Activated naive CD4-positive, alpha-beta T cell treated with anti-CD3 and anti-CD28 coated beads, Interleukin-2, amount 10 ng/mL, durations not matched to agents 7 days and 5 days (primary cell): ENCODE measurements at regions not wholly inside any gene's neighbourhood (a gene's known extent, or its start where the extent isn't known, plus 50 kb on each side); places are given as distances from the start of the nearest gene placed in this dataset.

Experiments used
- CTCF ChIA-PET: fragments of 350-600 bp; sonication (Branson Sonifier 250); formaldehyde crosslinking; loops from one replicate; lab custom pipeline; 2021; ENCODE audit warnings: antibody characterized with exemption; lab: Charles Lee
- DNase-seq: peaks from one replicate; pipeline ENCODE4 v3.0.0-alpha.2; 2020
- H3K27ac Mint-ChIP-seq: one replicate; pipeline ENCODE4 v1.8.0; 2021; ENCODE audit warnings: mild to moderate bottlenecking, moderate library complexity, mixed read lengths
- H3K27me3 Mint-ChIP-seq: one replicate; pipeline ENCODE4 v1.8.0; 2021; ENCODE audit warnings: mild to moderate bottlenecking, mixed read lengths
- H3K36me3 Mint-ChIP-seq: one replicate; pipeline ENCODE4 v1.8.0; 2021; ENCODE audit warnings: mixed read lengths
- H3K4me1 Mint-ChIP-seq: one replicate; pipeline ENCODE4 v1.8.0; 2021; ENCODE audit warnings: mixed read lengths
- H3K4me3 Mint-ChIP-seq: one replicate; pipeline ENCODE4 v1.8.0; 2021; ENCODE audit warnings: mild to moderate bottlenecking, moderate library complexity, mixed read lengths
- H3K9me3 Mint-ChIP-seq: one replicate; pipeline ENCODE4 v1.8.0; 2021; ENCODE audit warnings: mixed read lengths

GRCh38 chr2:11030036-11030435 lies 118.3 kb downstream of the KCNF1 start:
- H3K4me1 Mint-ChIP-seq, result no peaks in the 10 kb centered on the region
- H3K4me3 Mint-ChIP-seq, result no peak overlapping the region
- no peak for DNase-seq
- CTCF ChIA-PET, result no interaction called here
- H3K36me3 Mint-ChIP-seq, result no peaks in the 10 kb centered on the region
- H3K9me3 Mint-ChIP-seq, result no peaks in the 10 kb centered on the region
- no peak overlapping the region for H3K27ac Mint-ChIP-seq
- peaks cover 12% of the 10 kb centered on the region for H3K27me3 Mint-ChIP-seq

- DNase-seq, result no peak
- Mint-ChIP-seq H3K4me1 (no peaks in the 10 kb centered on the region), H3K27ac (no peak overlapping the region), H3K9me3 (no peaks in the 10 kb centered on the region), H3K4me3 (no peak overlapping the region), H3K36me3 (no peaks in the 10 kb centered on the region), H3K27me3 (peaks cover 18% of the 10 kb centered on the region)
- CTCF ChIA-PET, result no interaction called here
These were observed 119.2 kb downstream of the KCNF1 start for GRCh38 chr2:11030909-11031308.

GRCh38 chr2:11031876-11032275 lies 120.1 kb downstream of the KCNF1 start:
- Mint-ChIP-seq H3K9me3 (peaks cover 2% of the 10 kb centered on the region), H3K27me3 (peaks cover 24% of the 10 kb centered on the region), H3K27ac (no peak overlapping the region), H3K4me3 (no peak overlapping the region), H3K36me3 (no peaks in the 10 kb centered on the region), H3K4me1 (no peaks in the 10 kb centered on the region)
- DNase-seq, result no peak
- CTCF ChIA-PET, result no interaction called here

- CTCF ChIA-PET, result no interaction called here
- peaks cover 6% of the 10 kb centered on the region for H3K9me3 Mint-ChIP-seq
- no peak overlapping the region for H3K4me3 Mint-ChIP-seq
- peaks cover 27% of the 10 kb centered on the region for H3K27me3 Mint-ChIP-seq
- H3K36me3 Mint-ChIP-seq, result no peaks in the 10 kb centered on the region
- no peaks in the 10 kb centered on the region for H3K4me1 Mint-ChIP-seq
- DNase-seq, result no peak
- no peak overlapping the region for H3K27ac Mint-ChIP-seq
These were observed 120.7 kb downstream of the KCNF1 start for GRCh38 chr2:11032396-11032795.

- no peak for DNase-seq
- H3K27ac Mint-ChIP-seq, result no peak overlapping the region
- CTCF ChIA-PET, result no interaction called here
- no peaks in the 10 kb centered on the region for H3K4me1 Mint-ChIP-seq
- peaks cover 8% of the 10 kb centered on the region for H3K9me3 Mint-ChIP-seq
- no peak overlapping the region for H3K4me3 Mint-ChIP-seq
- no peaks in the 10 kb centered on the region for H3K36me3 Mint-ChIP-seq
- H3K27me3 Mint-ChIP-seq, result peaks cover 27% of the 10 kb centered on the region
These were observed 121.4 kb downstream of the KCNF1 start for GRCh38 chr2:11033114-11033513.

- Mint-ChIP-seq H3K27me3 (peaks cover 39% of the 10 kb centered on the region), H3K9me3 (peaks cover 11% of the 10 kb centered on the region), H3K4me3 (no peak overlapping the region), H3K4me1 (no peaks in the 10 kb centered on the region), H3K27ac (no peak overlapping the region), H3K36me3 (no peaks in the 10 kb centered on the region)
- CTCF ChIA-PET, result no interaction called here
- no peak for DNase-seq
These were observed 116.6 kb upstream of the SLC66A3 start for GRCh38 chr2:11038641-11039040.

GRCh38 chr2:11040992-11041391 lies 114.3 kb upstream of the SLC66A3 start:
- Mint-ChIP-seq H3K4me3 (no peak overlapping the region), H3K36me3 (no peaks in the 10 kb centered on the region), H3K9me3 (peaks cover 11% of the 10 kb centered on the region), H3K27ac (no peak overlapping the region), H3K4me1 (no peaks in the 10 kb centered on the region), H3K27me3 (peaks cover 28% of the 10 kb centered on the region)
- no peak for DNase-seq
- CTCF ChIA-PET, result no interaction called here

GRCh38 chr2:11042841-11043240 lies 112.4 kb upstream of the SLC66A3 start:
- DNase-seq, result no peak

GRCh38 chr2:11043245-11043644 lies 112.0 kb upstream of the SLC66A3 start:
- Mint-ChIP-seq H3K9me3 (peaks cover 3% of the 10 kb centered on the region), H3K4me3 (no peak overlapping the region), H3K27ac (no peak overlapping the region), H3K4me1 (no peaks in the 10 kb centered on the region), H3K36me3 (no peaks in the 10 kb centered on the region), H3K27me3 (peaks cover 20% of the 10 kb centered on the region)
- CTCF ChIA-PET, result no interaction called here
- no peak for DNase-seq

More at GRCh38 chr2:11042841-11043240, 112.4 kb upstream of the SLC66A3 start:
- Mint-ChIP-seq H3K4me1 (no peaks in the 10 kb centered on the region), H3K27me3 (peaks cover 20% of the 10 kb centered on the region), H3K4me3 (no peak overlapping the region), H3K27ac (no peak overlapping the region), H3K9me3 (peaks cover 6% of the 10 kb centered on the region), H3K36me3 (no peaks in the 10 kb centered on the region)
- CTCF ChIA-PET, result no interaction called here

- Mint-ChIP-seq H3K4me3 (no peak overlapping the region), H3K9me3 (peaks cover 3% of the 10 kb centered on the region), H3K27me3 (peaks cover 20% of the 10 kb centered on the region), H3K27ac (no peak overlapping the region), H3K4me1 (no peaks in the 10 kb centered on the region), H3K36me3 (no peaks in the 10 kb centered on the region)
- no peak for DNase-seq
- CTCF ChIA-PET, result no interaction called here
These were observed 111.1 kb upstream of the SLC66A3 start for GRCh38 chr2:11044201-11044600.

GRCh38 chr2:11045294-11045693 lies 110.0 kb upstream of the SLC66A3 start:
- peaks cover 18% of the 10 kb centered on the region for H3K27me3 Mint-ChIP-seq
- no peaks in the 10 kb centered on the region for H3K4me1 Mint-ChIP-seq

GRCh38 chr2:11048335-11049008 lies 106.8 kb upstream of the SLC66A3 start:
- Mint-ChIP-seq H3K36me3 (no peaks in the 10 kb centered on the region), H3K27ac (no peak overlapping the region), H3K9me3 (no peaks in the 10 kb centered on the region), H3K4me3 (no peak overlapping the region), H3K4me1 (no peaks in the 10 kb centered on the region), H3K27me3 (peaks cover 5% of the 10 kb centered on the region)
- no peak for DNase-seq
- CTCF ChIA-PET, result no interaction called here

More at GRCh38 chr2:11045294-11045693, 110.0 kb upstream of the SLC66A3 start:
- CTCF ChIA-PET, result no interaction called here
- Mint-ChIP-seq H3K27ac (no peak overlapping the region), H3K36me3 (no peaks in the 10 kb centered on the region), H3K4me3 (no peak overlapping the region), H3K9me3 (no peaks in the 10 kb centered on the region)
- no peak for DNase-seq

GRCh38 chr2:11050565-11050964 lies 104.7 kb upstream of the SLC66A3 start:
- no peak overlapping the region for H3K4me3 Mint-ChIP-seq
- H3K4me1 Mint-ChIP-seq, result no peaks in the 10 kb centered on the region
- H3K36me3 Mint-ChIP-seq, result no peaks in the 10 kb centered on the region
- H3K27me3 Mint-ChIP-seq, result peaks cover 5% of the 10 kb centered on the region
- no peak for DNase-seq
- no peaks in the 10 kb centered on the region for H3K9me3 Mint-ChIP-seq
- CTCF ChIA-PET, result no interaction called here
- no peak overlapping the region for H3K27ac Mint-ChIP-seq

- CTCF ChIA-PET, result no interaction called here
- Mint-ChIP-seq H3K36me3 (no peaks in the 10 kb centered on the region), H3K27ac (no peak overlapping the region), H3K4me1 (no peaks in the 10 kb centered on the region), H3K27me3 (peaks cover 5% of the 10 kb centered on the region), H3K4me3 (no peak overlapping the region), H3K9me3 (no peaks in the 10 kb centered on the region)
- no peak for DNase-seq
These were observed 104.0 kb upstream of the SLC66A3 start for GRCh38 chr2:11051280-11051679.

GRCh38 chr2:11053546-11053945 lies 101.7 kb upstream of the SLC66A3 start:
- CTCF ChIA-PET, result interaction anchor here (0.6 kb wide), 1 partner anchor 165 kb away, joined by 3 read pairs; no protein-coding TSS in a partner anchor
- Mint-ChIP-seq H3K4me1 (no peaks in the 10 kb centered on the region), H3K4me3 (no peak overlapping the region), H3K27me3 (peaks cover 16% of the 10 kb centered on the region), H3K36me3 (no peaks in the 10 kb centered on the region), H3K9me3 (no peaks in the 10 kb centered on the region), H3K27ac (no peak overlapping the region)
- DNase-seq, result no peak
